ENCODE measurements at regions not wholly inside any gene's neighbourhood (a gene's known extent, or its start where the extent isn't known, plus 50 kb on each side); places are given as distances from the start of the nearest gene placed in this dataset.

GRCh38 chr19:28314756-28315155 lies 898.2 kb downstream of the UQCRFS1 start:
- H3K79me2 ChIP-seq (ENCODE audit: insufficient read depth, low read length) = no peaks in the 10 kb centered on the region
- H2BK20ac ChIP-seq (ENCODE audit: low read depth, low read length, poor library complexity, severe bottlenecking) = no peak overlapping the region
- no peaks in the 10 kb centered on the region; the same call in 1 of the 2 replicates for H3K27me3 ChIP-seq (ENCODE audit: insufficient read depth, low read length)
- no peaks in the 10 kb centered on the region for H3K79me1 ChIP-seq (ENCODE audit: insufficient read depth, low read depth, low read length, poor library complexity, severe bottlenecking)
- no peaks in the 10 kb centered on the region for H4K20me1 ChIP-seq (ENCODE audit: control insufficient read depth, insufficient read depth, insufficient read length)
- no peak overlapping the region for H3K27ac ChIP-seq (ENCODE audit: insufficient read length, low read depth, low read length)
- no peaks in the 10 kb centered on the region for H3K23me2 ChIP-seq (ENCODE audit: insufficient read length, low read depth, low read length, poor library complexity, severe bottlenecking)
- no peak overlapping the region; a peak in 1 of 7 replicates for H3K27ac Mint-ChIP-seq
- H3K4ac ChIP-seq (ENCODE audit: low read depth, low read length) = no peak overlapping the region
- no CpG with 5 or more reads among the region's 3 CpGs for WGBS (ENCODE audit: extremely low coverage, insufficient read length, low lambda C conversion rate)
- H2BK15ac ChIP-seq (ENCODE audit: low read depth, low read length) = no peak overlapping the region
- no peak overlapping the region for H3K4me3 Mint-ChIP-seq
- H2BK12ac ChIP-seq (ENCODE audit: insufficient read length, low read depth, low read length) = no peak overlapping the region
- H3K27me3 Mint-ChIP-seq (ENCODE audit: low read depth) = peaks cover 7% of the 10 kb centered on the region
- H3K18ac ChIP-seq (ENCODE audit: insufficient read length, low read depth, low read length) = no peak overlapping the region
- H3K9me3 Mint-ChIP-seq = peaks cover 0 to 2% of the 10 kb centered on the region in 2 experiments; a peak in 1 of 5 replicates
- TF ChIP-seq CTCF (conservative IDR thresholded peaks at IDR 0.05) = no peak
- no peak overlapping the region for H2BK5ac ChIP-seq (ENCODE audit: insufficient read length, low read length)
- no peak overlapping the region for H3K23ac ChIP-seq (ENCODE audit: insufficient read length, low read depth, low read length)
- H3K36me3 Mint-ChIP-seq (ENCODE audit: insufficient read depth in 1 of 3, low read depth in 3 of 3) = no peaks in the 10 kb centered on the region
- H3K14ac ChIP-seq (ENCODE audit: insufficient read depth, low read length) = no peak overlapping the region
- H3T11ph ChIP-seq (ENCODE audit: low read length) = no peak overlapping the region
- no peak overlapping the region for H3K56ac ChIP-seq (ENCODE audit: insufficient read length, low read depth, low read length)
- H3K4me2 ChIP-seq (ENCODE audit: insufficient read depth, insufficient read length, low read length) = no peak overlapping the region
- no peak overlapping the region for H4K8ac ChIP-seq (replicated peaks; ENCODE audit: insufficient read length, low read depth, low read length)
- H4K5ac ChIP-seq (ENCODE audit: insufficient read length, low read depth, low read length) = no peak overlapping the region
- no peak overlapping the region for H2AK5ac ChIP-seq (ENCODE audit: insufficient read length, low read length)
- no peak overlapping the region for H3K9ac ChIP-seq (ENCODE audit: extremely low read depth, insufficient read length, low read length)
- no peaks in the 10 kb centered on the region for H3K9me3 ChIP-seq (ENCODE audit: control insufficient read depth, low read depth, low read length)
- peaks cover 3% of the 10 kb centered on the region; the same call in 1 of the 2 replicates for H3K4me1 ChIP-seq (ENCODE audit: insufficient read depth, low read length)
- H2AFZ ChIP-seq (ENCODE audit: low read length) = no peak overlapping the region
- H2BK120ac ChIP-seq (ENCODE audit: low read depth, low read length, poor library complexity, severe bottlenecking) = no peak overlapping the region
- peaks cover 15 to 18% of the 10 kb centered on the region in 2 experiments for H3K4me1 Mint-ChIP-seq
- no peak for DNase-seq
- H4K91ac ChIP-seq (ENCODE audit: insufficient read length, low read depth, low read length) = no peak overlapping the region
